Activated CD4-positive, alpha-beta T cell treated with anti-CD3 and anti-CD28 coated beads, Interleukin-2, amount 10 ng/mL, durations not matched to agents 24 days and 14 days (primary cell): ENCODE measurements at regions not wholly inside any gene's neighbourhood (a gene's known extent, or its start where the extent isn't known, plus 50 kb on each side); places are given as distances from the start of the nearest gene placed in this dataset.
"Not testable (repeated sequence)": the region's sequence is repeated elsewhere in the genome, so short reads cannot be mapped to it uniquely, and the experiment has no call there.

Experiments
- DNase-seq: peaks from one replicate; pipeline ENCODE4 v3.0.0; 2022
- H3K27ac Mint-ChIP-seq: one replicate; pipeline ENCODE4 v1.8.0; 2022; ENCODE audit warnings: mild to moderate bottlenecking, mixed read lengths
- H3K27me3 Mint-ChIP-seq: one replicate; pipeline ENCODE4 v1.8.0; 2022; ENCODE audit warnings: mixed read lengths
- H3K36me3 Mint-ChIP-seq: one replicate; pipeline ENCODE4 v1.8.0; 2022; ENCODE audit warnings: low read depth, mild to moderate bottlenecking, mixed read lengths
- H3K4me1 Mint-ChIP-seq: one replicate; pipeline ENCODE4 v1.8.0; 2021; ENCODE audit warnings: mixed read lengths
- H3K4me3 Mint-ChIP-seq: one replicate; pipeline ENCODE4 v1.8.0; 2022; ENCODE audit warnings: mild to moderate bottlenecking, moderate library complexity, mixed read lengths
- H3K9me3 Mint-ChIP-seq: one replicate; pipeline ENCODE4 v1.8.0; 2021; ENCODE audit warnings: mixed read lengths
- intact Hi-C: fragments of 100-400 bp; cut with micrococcal nuclease; formaldehyde crosslinking; loops from one replicate; pipeline ENCODE4 v1.15.1; 2023

DNA sequence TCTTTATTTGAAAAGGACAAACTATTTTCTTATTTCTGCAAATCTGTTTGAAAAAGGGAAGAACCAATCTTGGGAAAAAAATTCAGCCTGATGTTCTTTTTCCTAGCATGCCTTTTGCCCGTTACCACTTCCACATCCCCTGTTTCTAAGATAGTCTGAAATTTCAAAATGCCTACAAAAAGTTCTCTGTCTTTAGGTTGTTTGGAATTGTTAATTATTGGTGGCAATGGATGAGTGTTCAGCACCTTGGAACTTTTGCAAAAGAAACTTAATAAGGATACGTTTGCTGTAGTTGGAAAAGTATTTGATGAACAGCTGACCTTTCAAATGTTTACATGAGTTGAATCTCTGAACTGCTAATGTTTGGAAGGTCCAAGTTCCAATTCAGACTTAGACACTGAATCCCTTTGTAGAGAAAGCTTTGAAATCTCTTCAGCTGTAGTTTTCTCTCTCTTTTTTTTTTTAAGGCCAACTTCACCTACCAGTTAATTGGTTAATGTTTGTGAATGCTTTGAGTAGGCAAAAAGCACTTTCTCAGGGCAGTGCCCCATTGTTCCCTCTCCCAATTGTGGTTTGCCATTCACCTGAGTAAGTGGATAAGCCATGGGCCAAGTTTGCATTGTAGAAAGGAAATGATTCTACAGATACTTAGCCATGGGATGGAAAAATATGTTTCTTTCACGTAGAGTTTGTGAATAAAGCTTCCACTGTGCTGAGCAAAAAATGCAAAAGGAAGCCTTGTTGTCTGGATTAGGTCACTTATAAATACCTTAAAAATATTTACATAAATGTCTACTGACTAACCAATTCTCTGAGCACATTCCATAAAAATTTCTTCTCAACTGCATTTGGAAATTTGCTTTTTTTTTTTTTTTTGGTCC lies 156.4 kb upstream of the ELL2 start:
- H3K4me1 Mint-ChIP-seq, result peaks cover 6% of the 10 kb centered on the region
- intact Hi-C loops, result loop anchor here (10.0 kb wide), 1 partner anchor 217 kb away; no protein-coding TSS in a partner anchor
- H3K27ac Mint-ChIP-seq, result no peak overlapping the region
- no peaks in the 10 kb centered on the region for H3K9me3 Mint-ChIP-seq
- H3K4me3 Mint-ChIP-seq, result no peak overlapping the region
- DNase-seq, result no peak
- H3K27me3 Mint-ChIP-seq, result peaks cover 2% of the 10 kb centered on the region
- peaks cover 1% of the 10 kb centered on the region for H3K36me3 Mint-ChIP-seq

DNA sequence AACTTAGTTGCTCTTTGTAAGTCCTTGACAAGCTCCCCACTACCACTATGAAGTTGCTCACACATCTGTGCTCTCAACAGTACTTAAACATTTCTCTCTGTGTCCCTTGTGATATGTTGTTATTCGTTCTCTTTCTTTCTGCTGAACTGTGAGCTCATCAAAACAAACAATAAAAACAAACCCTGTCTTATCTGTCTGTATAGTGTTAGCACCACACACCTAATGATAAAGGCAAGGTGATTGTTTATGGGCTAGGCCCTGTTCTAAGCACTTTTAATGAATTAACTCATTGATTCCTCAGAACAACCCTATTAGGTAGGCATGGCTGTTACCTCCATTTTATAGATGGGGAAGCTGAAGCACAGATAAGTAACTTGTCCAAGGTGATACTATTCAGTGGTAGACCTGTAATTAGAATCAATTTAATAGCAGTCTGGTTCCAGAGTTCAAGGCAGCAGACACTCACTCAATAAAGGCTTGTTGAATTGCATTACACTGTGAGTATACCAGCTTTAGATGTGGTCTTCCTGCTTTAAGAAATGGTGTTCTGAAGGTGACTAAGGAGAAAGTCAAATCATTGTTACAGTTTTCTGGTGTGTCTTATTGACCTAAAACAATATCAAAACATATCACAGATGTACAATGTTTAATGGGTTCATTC lies 153.6 kb upstream of the ELL2 start:
- Mint-ChIP-seq H3K27ac (peak overlapping the region; percentile 34), H3K4me1 (peaks cover 11% of the 10 kb centered on the region), H3K36me3 (peaks cover 1% of the 10 kb centered on the region), H3K9me3 (no peaks in the 10 kb centered on the region), H3K27me3 (no peaks in the 10 kb centered on the region), H3K4me3 (no peak overlapping the region)
- DNase-seq, result no peak
- intact Hi-C loops, result loop anchor here (1.0 to 10.0 kb wide), 3 partner anchors 154 to 422 kb away; partner anchors contain the start of gene ELL2

DNA sequence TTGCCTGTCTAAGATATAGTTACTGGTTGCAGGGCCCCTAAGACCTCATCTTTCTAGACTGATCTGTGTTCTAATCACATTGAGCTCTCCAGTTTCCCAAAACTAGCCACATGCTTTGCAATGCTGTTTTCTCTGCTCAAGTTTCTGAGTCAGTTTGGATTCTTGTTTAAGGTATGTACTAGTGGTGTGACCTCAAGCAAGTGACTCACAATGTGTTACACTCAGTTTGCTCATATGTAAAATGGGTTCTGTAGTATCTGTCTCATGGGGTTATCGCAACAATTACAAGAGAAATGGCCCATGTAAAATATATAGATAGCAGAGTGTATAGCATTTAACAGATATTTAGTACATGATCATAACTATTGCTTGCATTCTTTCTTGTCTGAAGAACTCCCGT lies 153.1 kb upstream of the ELL2 start:
- DNase-seq, result no peak
- Mint-ChIP-seq H3K27me3 (no peaks in the 10 kb centered on the region), H3K4me3 (no peak overlapping the region), H3K27ac (peak overlapping the region; percentile 76), H3K36me3 (peaks cover 1% of the 10 kb centered on the region), H3K4me1 (peaks cover 11% of the 10 kb centered on the region), H3K9me3 (no peaks in the 10 kb centered on the region)
- intact Hi-C loops, result loop anchor here (1.0 to 10.0 kb wide), 7 partner anchors 35 to 423 kb away; partner anchors contain the start of gene ELL2

DNA sequence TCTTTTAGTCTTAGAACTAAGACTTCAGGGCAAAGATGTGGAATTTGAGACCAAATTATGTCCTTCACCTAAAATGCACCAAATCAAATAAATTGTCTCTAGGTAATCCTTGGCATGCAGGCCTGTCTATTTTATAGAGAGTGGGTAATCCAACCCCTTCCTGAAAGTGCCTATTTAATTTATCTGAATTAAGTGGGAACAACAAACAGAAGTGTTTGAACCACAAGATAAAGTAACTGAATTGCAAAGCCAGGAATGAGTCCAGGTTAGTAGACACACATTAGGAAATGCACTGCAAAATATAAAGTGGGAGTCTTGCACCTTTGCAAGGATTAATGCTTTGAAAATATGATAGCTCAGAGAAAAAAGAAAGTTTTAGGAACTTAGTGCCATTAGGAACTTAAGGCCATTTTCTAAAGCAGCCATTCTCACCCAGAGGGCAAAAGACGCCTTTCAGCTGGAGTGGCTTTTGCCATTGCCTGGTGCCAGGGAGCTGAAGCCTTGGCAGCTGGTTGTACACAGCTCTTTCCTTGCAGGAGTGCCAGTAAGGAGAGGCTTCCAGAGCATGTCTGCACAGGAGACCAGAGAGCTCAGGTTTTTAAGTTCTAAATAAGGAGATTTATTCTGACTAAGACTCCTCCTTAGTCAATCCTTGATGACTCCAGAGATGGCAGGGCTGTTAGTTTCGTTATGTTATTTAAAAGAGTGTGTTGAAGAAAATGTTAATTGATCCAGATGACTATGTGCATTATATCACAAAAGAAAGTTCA lies 151.7 kb upstream of the ELL2 start:
- H3K27ac Mint-ChIP-seq, result peak overlapping the region; percentile 76
- intact Hi-C loops, result loop anchor here (5.0 to 10.0 kb wide), 3 partner anchors 109 to 241 kb away; no protein-coding TSS in a partner anchor
- peaks cover 1% of the 10 kb centered on the region for H3K36me3 Mint-ChIP-seq
- H3K27me3 Mint-ChIP-seq, result no peaks in the 10 kb centered on the region
- no peak overlapping the region for H3K4me3 Mint-ChIP-seq
- H3K4me1 Mint-ChIP-seq, result peaks cover 11% of the 10 kb centered on the region
- H3K9me3 Mint-ChIP-seq, result peaks cover 4% of the 10 kb centered on the region
- peak; percentile 59 for DNase-seq

DNA sequence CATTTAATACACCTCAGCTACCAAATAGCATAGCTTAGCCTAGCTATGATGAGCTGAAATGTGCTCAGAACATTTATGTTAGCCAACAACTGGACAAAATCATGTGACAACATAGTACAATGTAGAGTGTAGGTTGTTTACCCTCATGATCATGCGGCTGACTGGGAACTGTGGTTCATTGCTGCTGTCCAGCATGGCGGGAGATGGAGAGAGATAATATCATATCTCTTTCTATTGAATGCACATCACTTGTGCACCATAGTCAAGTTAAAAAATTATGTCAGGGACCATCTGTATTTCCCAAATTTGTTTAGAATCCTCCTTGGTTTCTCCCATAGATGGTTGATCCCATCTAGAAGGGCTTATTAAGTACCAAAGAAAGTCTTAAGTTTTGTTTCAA lies 151.1 kb upstream of the ELL2 start:
- H3K27ac Mint-ChIP-seq, result no peak overlapping the region
- intact Hi-C loops, result loop anchor here (5.0 to 10.0 kb wide), 3 partner anchors 110 to 240 kb away; no protein-coding TSS in a partner anchor
- peaks cover 4% of the 10 kb centered on the region for H3K9me3 Mint-ChIP-seq
- peaks cover 1% of the 10 kb centered on the region for H3K36me3 Mint-ChIP-seq
- no peak overlapping the region for H3K4me3 Mint-ChIP-seq
- no peaks in the 10 kb centered on the region for H3K27me3 Mint-ChIP-seq
- DNase-seq, result no peak
- H3K4me1 Mint-ChIP-seq, result peaks cover 11% of the 10 kb centered on the region

DNA sequence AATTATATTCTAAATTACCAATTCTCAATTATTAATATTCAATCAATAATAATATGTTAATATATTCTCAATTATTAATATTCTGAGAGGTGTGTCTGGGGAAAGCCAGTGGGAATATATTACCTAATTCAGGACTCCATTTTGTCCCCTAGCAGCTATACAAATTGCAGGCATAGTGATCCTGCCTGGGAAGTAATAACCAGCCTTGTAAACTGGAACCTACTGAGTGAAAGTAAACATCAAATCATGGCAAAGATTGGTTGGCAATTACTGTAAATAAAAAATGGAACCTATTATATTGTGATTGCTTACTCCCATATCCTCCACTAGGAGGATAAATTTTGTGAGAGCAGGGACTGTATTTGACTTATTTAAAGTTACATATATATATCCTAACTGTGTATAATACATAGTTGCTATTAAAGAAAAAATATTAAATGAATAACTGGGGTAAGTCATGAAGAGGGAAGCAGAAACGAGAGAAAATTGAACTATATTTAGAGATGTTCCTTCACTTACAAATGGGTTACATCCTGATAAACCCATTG lies 150.5 kb upstream of the ELL2 start:
- Mint-ChIP-seq H3K4me1 (peaks cover 11% of the 10 kb centered on the region), H3K9me3 (peaks cover 4% of the 10 kb centered on the region), H3K27ac (no peak overlapping the region), H3K36me3 (peaks cover 1% of the 10 kb centered on the region), H3K27me3 (no peaks in the 10 kb centered on the region), H3K4me3 (no peak overlapping the region)
- intact Hi-C loops, result loop anchor here (5.0 to 10.0 kb wide), 3 partner anchors 110 to 240 kb away; no protein-coding TSS in a partner anchor
- DNase-seq, result no peak

DNA sequence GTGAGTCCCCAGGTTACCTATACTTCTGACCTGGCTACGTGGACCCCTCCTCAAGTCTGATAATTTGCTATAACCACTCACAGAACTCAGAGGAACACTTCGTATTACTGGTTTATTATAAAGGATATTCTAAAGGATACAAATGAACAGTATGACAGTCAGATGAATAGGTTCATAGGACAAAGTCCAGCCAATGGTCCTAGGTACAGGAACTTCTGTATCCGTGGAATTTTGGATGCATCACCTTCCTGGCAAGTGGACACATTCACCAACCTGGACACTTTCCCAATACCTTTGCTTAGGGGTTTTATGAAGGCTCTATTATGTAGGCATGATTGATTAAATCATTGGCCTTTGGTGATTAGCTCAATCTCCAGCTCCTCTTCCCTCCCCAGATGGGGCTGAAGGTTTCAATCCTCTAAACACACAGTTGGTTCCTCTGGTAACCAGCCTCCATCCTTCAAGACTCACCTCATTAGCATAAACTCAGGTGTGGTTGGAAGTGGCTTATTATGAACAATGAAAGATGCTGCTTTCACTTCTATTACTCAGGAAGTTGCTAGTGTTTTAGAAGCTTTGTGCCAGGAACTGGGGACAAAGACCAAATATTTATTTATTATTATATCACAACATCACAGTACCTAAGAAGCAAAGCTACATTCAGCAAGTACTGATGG lies 149.6 kb upstream of the ELL2 start:
- H3K4me3 Mint-ChIP-seq, result no peak overlapping the region

DNA sequence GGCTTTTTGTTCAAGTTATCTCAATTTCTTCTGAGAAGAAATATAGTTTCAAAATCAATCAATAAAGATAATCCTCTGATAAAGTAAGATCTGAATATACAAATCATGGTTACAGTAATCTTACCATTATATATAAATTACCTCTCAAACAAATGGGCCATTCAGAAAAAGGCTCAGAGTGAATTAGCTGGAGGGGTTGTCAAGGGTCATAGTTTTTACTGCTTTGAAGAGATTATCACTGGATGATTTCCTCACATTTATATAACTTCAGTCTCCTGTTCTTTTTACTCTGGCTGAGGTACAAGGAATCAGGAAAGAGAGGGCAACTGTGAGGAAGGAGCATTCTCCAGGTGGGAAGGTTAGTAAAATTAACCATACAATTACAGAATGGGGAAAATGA lies 148.6 kb upstream of the ELL2 start:
- no peaks in the 10 kb centered on the region for H3K27me3 Mint-ChIP-seq
- peaks cover 8% of the 10 kb centered on the region for H3K9me3 Mint-ChIP-seq
- intact Hi-C loops, result loop anchor here (5.0 to 10.0 kb wide), 3 partner anchors 112 to 238 kb away; no protein-coding TSS in a partner anchor
- no peak overlapping the region for H3K4me3 Mint-ChIP-seq
- no peaks in the 10 kb centered on the region for H3K36me3 Mint-ChIP-seq
- no peak overlapping the region for H3K27ac Mint-ChIP-seq
- H3K4me1 Mint-ChIP-seq, result peaks cover 9% of the 10 kb centered on the region
- no peak for DNase-seq

More for the DNA sequence above, 149.6 kb upstream of the ELL2 start:
- H3K27me3 Mint-ChIP-seq, result no peaks in the 10 kb centered on the region
- H3K4me1 Mint-ChIP-seq, result peaks cover 11% of the 10 kb centered on the region
- peaks cover 1% of the 10 kb centered on the region for H3K36me3 Mint-ChIP-seq
- DNase-seq, result peak; percentile 61
- peaks cover 4% of the 10 kb centered on the region for H3K9me3 Mint-ChIP-seq
- intact Hi-C loops, result loop anchor here (5.0 to 10.0 kb wide), 3 partner anchors 111 to 239 kb away; no protein-coding TSS in a partner anchor
- H3K27ac Mint-ChIP-seq, result no peak overlapping the region

DNA sequence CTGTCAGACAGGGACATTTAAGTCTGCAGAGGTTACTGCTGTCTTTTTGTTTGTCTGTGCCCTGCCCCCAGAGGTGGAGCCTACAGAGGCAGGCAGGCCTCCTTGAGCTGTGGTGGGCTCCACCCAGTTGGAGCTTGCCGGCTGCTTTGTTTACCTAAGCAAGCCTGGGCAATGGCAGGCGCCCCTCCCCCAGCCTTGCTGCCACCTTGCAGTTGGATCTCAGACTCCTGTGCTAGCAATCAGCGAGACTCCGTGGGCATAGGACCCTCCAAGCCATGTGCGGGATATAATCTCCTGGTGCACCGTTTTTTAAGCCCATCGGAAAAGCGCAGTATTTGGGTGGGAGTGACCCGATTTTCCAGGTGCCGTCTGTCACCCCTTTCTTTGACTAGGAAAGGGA lies 147.0 kb upstream of the ELL2 start:
- H3K4me1 Mint-ChIP-seq, intact Hi-C loops, H3K4me3 Mint-ChIP-seq, H3K9me3 Mint-ChIP-seq, H3K27ac Mint-ChIP-seq, H3K27me3 Mint-ChIP-seq, H3K36me3 Mint-ChIP-seq, DNase-seq: not testable (repeated sequence)

DNA sequence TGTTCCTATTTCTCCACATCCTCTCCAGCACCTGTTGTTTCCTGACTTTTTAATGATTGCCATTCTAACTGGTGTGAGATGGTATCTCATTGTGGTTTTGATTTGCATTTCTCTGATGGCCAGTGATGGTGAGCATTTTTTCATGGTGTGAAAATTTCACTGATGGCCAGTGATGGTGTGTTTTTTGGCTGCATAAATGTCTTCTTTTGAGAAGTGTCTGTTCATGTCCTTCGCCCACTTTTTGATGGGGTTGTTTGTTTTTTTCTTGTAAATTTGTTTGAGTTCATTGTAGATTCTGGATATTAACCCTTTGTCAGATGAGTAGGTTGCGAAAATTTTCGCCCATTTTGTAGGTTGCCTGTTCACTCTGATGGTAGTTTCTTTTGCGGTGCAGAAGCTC lies 142.2 kb upstream of the ELL2 start:
- H3K36me3 Mint-ChIP-seq, result not testable (repeated sequence)
- H3K9me3 Mint-ChIP-seq, result peaks cover 15% of the 10 kb centered on the region

DNA sequence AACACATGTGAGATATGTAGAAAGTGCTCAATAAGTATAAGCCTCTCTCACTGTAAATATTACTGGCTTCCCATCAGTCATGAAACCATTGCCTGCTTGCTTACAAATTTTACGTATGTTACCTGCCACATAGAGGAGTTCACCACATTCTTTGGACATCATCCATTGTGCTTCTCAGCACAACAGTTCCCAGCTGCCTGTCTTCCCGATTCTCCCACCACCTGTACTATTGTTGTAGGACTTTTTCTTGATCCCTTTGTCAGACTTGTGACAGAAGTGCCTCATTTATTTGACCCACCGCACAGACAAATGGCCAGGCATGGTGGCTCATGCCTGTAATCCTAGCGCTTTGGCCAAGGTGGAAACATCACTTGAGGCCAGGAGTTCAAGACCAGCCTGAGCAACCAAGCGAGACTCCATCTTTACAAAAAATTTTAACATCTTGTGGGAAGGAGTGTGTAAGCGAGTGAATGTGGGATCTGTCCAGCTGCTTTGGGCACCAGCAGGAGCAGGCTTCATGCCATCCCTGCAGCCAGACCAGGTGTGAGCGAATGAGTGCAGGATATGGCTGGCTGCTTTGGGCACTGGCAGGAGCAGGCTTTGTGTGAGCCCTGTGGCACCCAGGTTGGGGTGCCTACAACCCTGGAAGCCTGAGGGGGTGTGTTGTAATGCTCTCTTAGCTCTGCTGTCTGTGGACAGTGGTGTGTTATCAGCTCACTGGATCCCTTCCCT lies 139.9 kb upstream of the ELL2 start:
- H3K4me1 Mint-ChIP-seq, result no peaks in the 10 kb centered on the region
- peaks cover 1% of the 10 kb centered on the region for H3K36me3 Mint-ChIP-seq
- intact Hi-C loops, result no loop called here
- no peak for DNase-seq
- H3K4me3 Mint-ChIP-seq, result no peak overlapping the region
- no peak overlapping the region for H3K27ac Mint-ChIP-seq
- no peaks in the 10 kb centered on the region for H3K27me3 Mint-ChIP-seq
- peaks cover 25% of the 10 kb centered on the region for H3K9me3 Mint-ChIP-seq

More for the DNA sequence above, 142.2 kb upstream of the ELL2 start:
- H3K4me1 Mint-ChIP-seq, intact Hi-C loops, H3K4me3 Mint-ChIP-seq, DNase-seq, H3K27ac Mint-ChIP-seq, H3K27me3 Mint-ChIP-seq: not testable (repeated sequence)

DNA sequence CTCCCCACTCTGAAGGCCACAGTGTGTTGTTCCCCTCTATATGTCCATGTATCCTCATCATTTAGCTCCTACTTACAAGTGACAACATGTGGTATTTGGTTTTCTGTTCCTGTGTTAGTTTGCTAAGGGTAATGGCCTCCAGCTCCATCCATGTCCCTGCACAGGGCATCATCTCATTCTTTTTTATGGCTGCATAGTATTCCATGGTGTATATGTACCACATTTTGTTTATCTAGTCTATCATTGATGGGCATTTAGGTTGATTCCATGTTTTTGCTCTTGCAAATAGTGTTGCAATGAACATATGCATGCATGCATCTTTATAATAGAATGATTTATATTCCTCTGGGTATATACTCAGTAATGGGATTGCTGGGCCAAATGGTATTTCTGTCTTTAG lies 135.8 kb upstream of the ELL2 start:
- H3K36me3 Mint-ChIP-seq, H3K4me3 Mint-ChIP-seq, intact Hi-C loops, H3K27me3 Mint-ChIP-seq, H3K27ac Mint-ChIP-seq, DNase-seq, H3K4me1 Mint-ChIP-seq: not testable (repeated sequence)
- peaks cover 26% of the 10 kb centered on the region for H3K9me3 Mint-ChIP-seq
